IPS-15b (cell line): ENCODE measurements at regions not wholly inside any gene's neighbourhood (a gene's known extent, or its start where the extent isn't known, plus 50 kb on each side); places are given as distances from the start of the nearest gene placed in this dataset.

Source experiments
- H3K27me3 ChIP-seq: one replicate; pipeline ENCODE4 v1.6.1; 2013; ENCODE audit warnings: low read length; ENCODE audit not compliant: control insufficient read depth, insufficient read depth
- H3K36me3 ChIP-seq: one replicate; pipeline ENCODE4 v1.6.1; 2013; ENCODE audit warnings: low read length; ENCODE audit not compliant: control insufficient read depth, insufficient read depth
- H3K4me1 ChIP-seq: one replicate; pipeline ENCODE4 v1.6.1; 2013; ENCODE audit warnings: mild to moderate bottlenecking, low read length; ENCODE audit not compliant: control insufficient read depth, insufficient read depth
- H3K4me3 ChIP-seq: one replicate; pipeline ENCODE4 v1.5.1; 2013; ENCODE audit warnings: low read depth, low read length
- H3K9ac ChIP-seq: one replicate; pipeline ENCODE4 v1.6.1; 2013; ENCODE audit warnings: low read depth, mild to moderate bottlenecking, low read length
- H3K9me3 ChIP-seq: one replicate; pipeline ENCODE4 v1.6.1; 2013; ENCODE audit warnings: mild to moderate bottlenecking, low read length; ENCODE audit not compliant: control insufficient read depth, insufficient read depth

DNA sequence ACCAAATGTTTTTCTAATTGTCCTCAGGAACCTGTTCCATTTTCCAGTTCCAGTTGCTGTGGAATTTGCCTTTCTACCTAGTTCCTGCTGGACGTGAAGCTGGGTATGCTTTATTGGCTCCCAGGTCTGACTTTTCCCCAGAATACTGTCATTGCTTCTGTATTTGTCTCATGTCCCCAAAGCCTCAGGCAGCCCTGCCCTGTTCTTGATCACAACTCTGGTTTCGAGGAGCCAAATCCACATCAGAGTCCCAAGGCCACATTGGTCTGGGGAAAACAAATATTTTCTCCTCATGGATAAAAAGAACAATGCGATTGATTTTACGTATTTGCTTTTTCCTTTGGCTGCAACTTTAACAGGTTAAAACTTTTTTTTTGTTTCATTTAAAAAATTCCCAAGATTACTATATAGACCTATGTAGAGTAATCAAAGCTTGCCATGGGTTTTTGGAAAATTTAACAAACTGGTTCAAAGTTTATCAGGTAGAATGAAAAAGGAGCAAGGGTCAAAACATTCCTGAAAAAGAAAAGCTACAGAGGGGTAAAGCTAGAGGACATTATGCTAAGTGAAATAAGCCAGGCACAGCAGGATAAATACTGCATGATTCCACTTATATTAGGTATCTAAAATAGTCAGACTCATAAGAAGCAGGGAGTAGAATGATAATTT lies 85.2 kb downstream of the MDH1 start:
- H3K27me3 ChIP-seq, result no peaks in the 10 kb centered on the region
- peaks cover 1% of the 10 kb centered on the region for H3K4me1 ChIP-seq
- no peak overlapping the region for H3K4me3 ChIP-seq
- H3K9me3 ChIP-seq, result no peaks in the 10 kb centered on the region
- no peak overlapping the region for H3K9ac ChIP-seq
- H3K36me3 ChIP-seq, result no peaks in the 10 kb centered on the region

DNA sequence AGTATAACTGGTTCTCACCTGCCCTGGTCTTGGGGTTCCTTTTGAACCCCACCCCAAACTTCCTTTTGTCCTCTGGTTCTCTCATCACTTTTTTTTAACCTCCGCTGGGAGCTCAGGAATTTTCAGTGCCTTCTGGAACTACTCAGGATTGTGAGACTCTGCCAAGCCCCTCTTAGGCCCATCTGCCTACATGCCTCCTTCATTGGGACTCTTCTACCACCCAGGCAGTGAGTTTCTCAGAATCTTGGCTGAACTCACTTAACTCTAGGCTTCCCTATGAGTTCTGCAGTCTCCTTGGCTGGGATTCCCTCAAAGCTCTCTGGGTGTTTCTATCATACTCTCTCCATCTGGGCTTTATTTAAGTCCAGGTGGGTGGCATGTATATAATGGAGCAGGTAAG lies 86.3 kb downstream of the MDH1 start:
- Histone ChIP-seq H3K4me3 (no peak overlapping the region), H3K27me3 (no peaks in the 10 kb centered on the region), H3K36me3 (no peaks in the 10 kb centered on the region), H3K4me1 (no peaks in the 10 kb centered on the region), H3K9me3 (no peaks in the 10 kb centered on the region), H3K9ac (no peak overlapping the region)

DNA sequence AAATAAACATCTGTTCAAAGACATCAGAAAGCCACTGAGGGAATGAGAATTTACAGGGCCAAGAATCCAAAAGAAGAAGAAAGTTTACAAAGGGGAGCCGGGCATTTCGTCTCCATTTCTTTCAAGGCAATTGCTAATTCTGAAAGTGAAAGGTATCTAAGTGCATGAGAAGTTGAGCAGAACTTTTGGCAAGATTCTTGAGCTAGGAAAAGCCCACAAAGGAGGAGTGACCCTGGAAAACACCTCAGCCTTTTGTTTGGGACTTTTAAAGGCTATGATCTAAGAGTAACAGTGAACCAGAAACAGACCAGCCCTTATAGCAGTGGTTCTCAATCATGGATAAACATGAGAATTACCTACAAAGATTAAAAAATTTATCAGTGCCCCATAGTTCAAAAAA lies 87.4 kb downstream of the MDH1 start:
- no peak overlapping the region for H3K9ac ChIP-seq
- no peaks in the 10 kb centered on the region for H3K9me3 ChIP-seq

DNA sequence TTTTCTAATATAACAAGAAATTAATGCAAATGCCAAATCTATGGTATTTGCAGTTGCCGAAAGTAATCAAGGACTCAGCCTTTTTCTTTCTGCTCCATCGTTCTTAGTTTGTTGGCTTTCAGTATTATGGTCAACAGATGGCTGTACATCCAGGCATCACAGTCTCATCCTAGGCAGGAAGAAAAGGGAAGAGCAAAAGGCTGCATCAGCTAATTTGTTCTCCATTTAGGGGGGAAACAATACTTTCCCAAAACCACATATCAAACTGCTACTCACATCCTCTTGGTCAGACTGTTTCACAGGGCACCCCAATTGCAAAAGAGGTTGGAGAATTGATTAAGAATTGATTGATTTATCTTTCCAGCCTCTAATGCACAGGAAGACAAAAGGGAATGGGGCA lies 89.3 kb downstream of the MDH1 start:
- no peaks in the 10 kb centered on the region for H3K9me3 ChIP-seq

More for the DNA sequence above, 87.4 kb downstream of the MDH1 start:
- Histone ChIP-seq H3K4me1 (no peaks in the 10 kb centered on the region), H3K4me3 (no peak overlapping the region), H3K27me3 (no peaks in the 10 kb centered on the region), H3K36me3 (no peaks in the 10 kb centered on the region)

DNA sequence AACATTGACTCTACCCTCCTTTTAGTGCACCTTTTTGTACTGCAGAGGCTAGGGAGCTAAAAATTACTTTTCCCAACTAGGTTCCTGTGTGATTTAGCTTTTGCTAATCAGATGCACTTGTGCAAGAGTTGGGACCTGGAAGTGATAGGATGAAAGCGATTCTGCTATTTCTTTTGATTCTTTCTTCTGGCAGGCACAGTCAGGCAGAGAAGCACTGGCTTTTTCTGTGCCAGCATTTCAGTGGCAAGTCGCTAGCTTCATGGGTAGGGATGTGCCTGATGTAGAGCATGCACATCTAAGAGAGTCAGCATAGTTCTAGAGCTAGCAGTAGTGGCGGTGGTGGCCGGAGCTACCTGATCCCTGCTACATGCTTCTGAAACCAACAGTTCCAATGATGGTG lies 89.8 kb downstream of the MDH1 start:
- H3K9me3 ChIP-seq, result no peaks in the 10 kb centered on the region
- H3K4me3 ChIP-seq, result no peak overlapping the region
- H3K9ac ChIP-seq, result no peak overlapping the region
- no peaks in the 10 kb centered on the region for H3K27me3 ChIP-seq
- H3K4me1 ChIP-seq, result no peaks in the 10 kb centered on the region
- H3K36me3 ChIP-seq, result no peaks in the 10 kb centered on the region

More for the DNA sequence above, 89.3 kb downstream of the MDH1 start:
- Histone ChIP-seq H3K9ac (no peak overlapping the region), H3K4me3 (no peak overlapping the region), H3K36me3 (no peaks in the 10 kb centered on the region), H3K27me3 (no peaks in the 10 kb centered on the region), H3K4me1 (no peaks in the 10 kb centered on the region)

DNA sequence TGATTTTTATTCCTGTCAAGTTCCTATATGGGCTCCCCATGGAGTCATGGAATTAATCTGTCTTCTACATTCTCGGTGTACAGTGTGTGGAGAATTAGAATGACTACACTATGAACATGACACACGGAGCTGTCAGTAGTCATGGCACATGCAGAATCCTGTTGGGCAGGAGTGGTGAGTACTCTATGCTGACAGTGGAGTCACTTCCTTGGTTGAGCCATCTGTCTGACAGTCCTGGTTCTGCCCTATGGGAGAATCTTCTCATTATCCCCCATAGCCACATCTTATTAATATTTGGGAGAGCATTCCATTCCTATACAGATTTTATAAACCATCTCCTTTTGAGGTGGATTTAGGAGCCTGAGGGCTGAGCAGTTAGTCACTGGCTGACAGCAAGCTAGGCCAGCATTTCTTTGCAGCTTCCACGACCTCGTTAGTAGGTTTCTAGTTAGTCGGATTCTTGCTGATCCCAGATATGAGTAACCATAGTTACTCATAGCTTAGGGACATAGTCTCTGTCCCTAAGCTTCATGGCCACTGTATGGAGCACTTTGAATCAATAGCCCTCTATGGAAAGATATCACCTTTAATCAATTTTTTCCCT lies 90.6 kb downstream of the MDH1 start:
- Histone ChIP-seq H3K36me3 (no peaks in the 10 kb centered on the region), H3K4me3 (no peak overlapping the region), H3K9ac (no peak overlapping the region), H3K27me3 (no peaks in the 10 kb centered on the region), H3K9me3 (no peaks in the 10 kb centered on the region), H3K4me1 (no peaks in the 10 kb centered on the region)

DNA sequence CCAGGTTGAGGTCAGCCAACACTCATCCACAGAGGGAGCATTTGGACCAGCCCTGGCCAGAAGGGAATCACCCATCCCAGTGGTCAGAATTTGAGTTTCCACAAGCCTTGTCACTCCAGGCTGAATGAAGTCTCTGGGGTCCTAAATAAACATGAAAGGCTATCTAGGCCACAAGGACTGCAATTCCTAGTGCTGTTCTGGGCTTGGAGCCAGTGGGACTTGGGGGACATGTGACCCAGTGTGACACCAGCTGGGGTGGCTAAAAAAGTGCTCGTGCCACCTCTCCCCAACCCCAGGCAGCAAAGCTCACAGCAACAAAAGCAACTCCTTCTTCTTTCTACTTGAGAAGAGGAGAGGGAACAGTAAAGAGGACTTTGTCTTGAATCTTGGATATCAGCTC lies 91.7 kb downstream of the MDH1 start:
- Histone ChIP-seq H3K9me3 (no peaks in the 10 kb centered on the region), H3K9ac (no peak overlapping the region), H3K36me3 (no peaks in the 10 kb centered on the region)

DNA sequence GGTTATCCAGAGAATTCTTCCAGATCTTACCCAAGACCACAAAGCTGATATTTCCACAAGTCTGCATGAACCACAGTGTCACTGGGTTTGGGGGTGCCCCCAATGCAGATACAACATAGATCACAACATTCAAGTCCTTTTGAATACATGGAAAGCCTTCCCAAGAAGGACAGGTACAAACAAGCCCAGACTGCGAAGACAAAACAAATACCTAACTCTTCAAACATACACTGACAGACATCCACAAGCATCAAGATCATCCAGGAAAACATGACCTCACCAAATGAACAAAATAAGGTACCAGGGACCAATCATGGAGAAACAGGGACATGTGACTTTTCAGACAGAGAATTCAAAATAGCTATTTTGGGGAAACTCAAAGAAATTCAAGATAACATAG lies 93.1 kb downstream of the MDH1 start:
- no peaks in the 10 kb centered on the region for H3K27me3 ChIP-seq
- no peaks in the 10 kb centered on the region for H3K9me3 ChIP-seq
- H3K4me3 ChIP-seq, result no peak overlapping the region

More for the DNA sequence above, 91.7 kb downstream of the MDH1 start:
- Histone ChIP-seq H3K4me1 (no peaks in the 10 kb centered on the region), H3K4me3 (no peak overlapping the region), H3K27me3 (no peaks in the 10 kb centered on the region)

DNA sequence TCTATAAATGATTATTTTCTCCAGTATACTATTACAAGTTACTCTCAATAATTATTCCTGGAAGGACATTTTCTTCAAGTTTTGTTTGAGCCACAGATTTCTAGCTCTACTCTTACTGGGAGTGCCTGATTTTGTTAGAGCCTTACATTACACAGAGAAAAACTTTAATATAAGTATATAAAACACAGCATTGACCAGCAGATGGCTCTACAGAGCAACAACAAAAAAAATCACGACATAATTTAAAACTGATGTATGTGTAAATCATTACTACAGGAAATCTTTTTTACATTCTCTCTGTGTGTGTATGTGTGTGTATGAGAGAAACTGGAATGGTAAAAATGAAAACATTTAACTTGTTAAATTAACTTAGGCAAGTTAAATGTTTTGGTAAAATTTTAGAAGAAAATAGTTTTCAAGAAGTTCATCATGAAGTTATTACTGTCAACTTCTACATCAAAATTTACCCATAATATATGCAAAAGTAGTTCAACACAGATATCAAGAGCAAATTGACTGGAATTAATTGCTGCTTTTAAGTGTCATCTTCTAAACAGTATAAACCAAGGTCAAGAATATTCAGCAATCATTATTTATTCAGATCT lies 103.3 kb downstream of the MDH1 start:
- Histone ChIP-seq H3K4me3 (no peak overlapping the region), H3K9ac (no peak overlapping the region), H3K4me1 (peaks cover 3% of the 10 kb centered on the region), H3K27me3 (no peaks in the 10 kb centered on the region), H3K9me3 (no peaks in the 10 kb centered on the region), H3K36me3 (no peaks in the 10 kb centered on the region)

More for the DNA sequence above, 93.1 kb downstream of the MDH1 start:
- Histone ChIP-seq H3K36me3 (no peaks in the 10 kb centered on the region), H3K9ac (no peak overlapping the region), H3K4me1 (no peaks in the 10 kb centered on the region)

DNA sequence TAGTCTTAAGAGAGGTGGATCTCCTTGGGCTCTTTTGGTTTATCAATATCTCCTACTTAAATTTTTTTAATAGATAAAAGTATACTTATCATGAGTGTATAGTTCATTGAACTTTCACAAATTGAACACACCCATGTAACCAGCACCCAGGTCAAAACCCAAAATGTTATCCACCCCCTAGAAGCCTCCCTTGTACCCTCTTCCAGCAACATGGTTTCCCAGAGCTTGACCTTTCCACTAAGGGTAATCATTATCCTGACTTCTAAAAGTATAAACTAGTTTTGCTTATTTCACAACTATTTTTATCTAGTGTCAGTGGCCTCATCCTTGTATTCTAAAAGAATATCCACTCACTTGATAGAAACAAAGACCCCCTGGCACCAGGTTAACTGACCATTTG lies 106.8 kb downstream of the MDH1 start:
- H3K4me3 ChIP-seq, result no peak overlapping the region
- H3K4me1 ChIP-seq, result peaks cover 12% of the 10 kb centered on the region
- H3K9ac ChIP-seq, result no peak overlapping the region
- no peaks in the 10 kb centered on the region for H3K36me3 ChIP-seq
- no peaks in the 10 kb centered on the region for H3K9me3 ChIP-seq
- no peaks in the 10 kb centered on the region for H3K27me3 ChIP-seq

DNA sequence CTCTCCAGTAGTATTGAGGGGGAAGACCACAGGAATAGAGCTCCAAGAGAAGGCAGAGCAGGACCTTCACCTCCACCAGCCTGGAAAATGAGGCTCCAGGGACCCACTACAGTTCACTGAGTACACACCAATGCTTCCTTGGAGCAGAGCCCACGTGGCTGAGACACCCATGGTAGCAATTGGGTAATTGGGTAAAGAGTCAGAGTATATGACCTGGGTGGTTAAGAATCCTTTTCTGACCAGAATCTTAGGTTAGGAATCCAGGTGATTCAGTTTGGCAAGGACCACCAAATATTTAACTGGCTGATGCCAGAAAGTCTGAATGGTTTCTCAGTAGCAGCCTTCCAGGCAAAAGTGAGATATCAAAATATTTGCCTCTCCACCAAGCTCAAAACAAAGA lies 107.7 kb downstream of the MDH1 start:
- Histone ChIP-seq H3K27me3 (no peaks in the 10 kb centered on the region), H3K4me1 (peaks cover 12% of the 10 kb centered on the region), H3K9ac (no peak overlapping the region), H3K4me3 (no peak overlapping the region), H3K9me3 (no peaks in the 10 kb centered on the region), H3K36me3 (no peaks in the 10 kb centered on the region)

DNA sequence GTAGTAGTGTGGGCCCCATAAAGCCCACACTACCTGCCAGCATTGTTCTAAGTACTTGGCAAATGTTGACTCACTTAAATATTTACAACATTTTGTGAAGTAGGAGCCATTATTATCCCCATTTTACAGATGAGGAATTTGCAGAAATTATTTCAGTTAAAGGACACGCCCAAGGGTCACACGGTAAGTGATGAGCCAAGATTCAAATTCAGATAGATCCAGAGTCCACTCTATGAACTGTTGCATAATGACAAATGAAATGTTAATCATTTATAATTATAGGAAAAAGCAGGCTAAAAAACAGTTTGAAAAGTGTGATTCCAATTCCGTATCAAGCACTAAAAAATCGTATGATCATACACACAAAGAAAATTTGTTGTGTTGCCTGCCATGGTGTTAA lies 108.4 kb downstream of the MDH1 start:
- Histone ChIP-seq H3K4me1 (peaks cover 12% of the 10 kb centered on the region), H3K36me3 (no peaks in the 10 kb centered on the region), H3K9ac (no peak overlapping the region)

More for the DNA sequence above, 108.4 kb downstream of the MDH1 start:
- Histone ChIP-seq H3K9me3 (no peaks in the 10 kb centered on the region), H3K27me3 (no peaks in the 10 kb centered on the region), H3K4me3 (no peak overlapping the region)
